Sigmoid colon (tissue), 4 donors: ENCODE measurements at regions not wholly inside any gene's neighbourhood (a gene's known extent, or its start where the extent isn't known, plus 50 kb on each side); places are given as distances from the start of the nearest gene placed in this dataset.

Source experiments
- POLR2A ChIP-seq, 2 donors: fragments of 450-650 bp; IDR thresholded peaks; one replicate each; pipeline ENCODE4 v1.6.1; 2016; ENCODE audit warnings: antibody characterized with exemption in 2 of 2, mild to moderate bottlenecking in 2 of 2, moderate library complexity in 2 of 2
- POLR2AphosphoS5 ChIP-seq, 4 donors: sonication (generic); formaldehyde crosslinking; IDR thresholded peaks; one replicate each; pipeline ENCODE4 v1.6.1; 2017; ENCODE audit warnings: antibody characterized with exemption in 4 of 4
- TF ChIP-seq, protein P1 (sequence below), 4 experiments: fragments of 450-650 bp in 3 of 4; fragments of 200-600 bp in 1 of 4; IDR thresholded peaks; one replicate each; pipeline ENCODE4 v1.5.1; 2016 to 2019; ENCODE audit warnings: antibody characterized with exemption in 4 of 4, mild to moderate bottlenecking in 3 of 4, moderate library complexity in 2 of 4

DNA sequence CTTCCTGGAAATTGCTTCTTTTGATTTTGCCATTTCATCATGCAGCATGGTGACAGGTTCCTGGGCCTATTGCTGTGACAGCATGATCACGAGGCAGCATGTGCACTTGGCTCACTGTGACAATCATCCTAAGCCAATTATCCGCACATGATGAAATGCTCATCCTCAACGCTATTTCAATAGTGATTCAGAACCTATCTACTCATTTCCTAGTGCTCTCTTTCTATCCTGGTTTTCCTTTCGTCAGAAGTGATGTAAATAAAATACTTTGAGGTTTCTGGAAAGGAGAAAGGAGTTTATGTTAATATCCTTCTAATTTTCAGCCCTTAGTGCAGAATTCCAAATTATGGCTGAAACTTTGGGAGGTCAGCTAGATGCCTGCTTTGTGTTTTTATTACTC lies 110.6 kb upstream of the ADAMTS5 start:
- TF ChIP-seq, protein P1, sequence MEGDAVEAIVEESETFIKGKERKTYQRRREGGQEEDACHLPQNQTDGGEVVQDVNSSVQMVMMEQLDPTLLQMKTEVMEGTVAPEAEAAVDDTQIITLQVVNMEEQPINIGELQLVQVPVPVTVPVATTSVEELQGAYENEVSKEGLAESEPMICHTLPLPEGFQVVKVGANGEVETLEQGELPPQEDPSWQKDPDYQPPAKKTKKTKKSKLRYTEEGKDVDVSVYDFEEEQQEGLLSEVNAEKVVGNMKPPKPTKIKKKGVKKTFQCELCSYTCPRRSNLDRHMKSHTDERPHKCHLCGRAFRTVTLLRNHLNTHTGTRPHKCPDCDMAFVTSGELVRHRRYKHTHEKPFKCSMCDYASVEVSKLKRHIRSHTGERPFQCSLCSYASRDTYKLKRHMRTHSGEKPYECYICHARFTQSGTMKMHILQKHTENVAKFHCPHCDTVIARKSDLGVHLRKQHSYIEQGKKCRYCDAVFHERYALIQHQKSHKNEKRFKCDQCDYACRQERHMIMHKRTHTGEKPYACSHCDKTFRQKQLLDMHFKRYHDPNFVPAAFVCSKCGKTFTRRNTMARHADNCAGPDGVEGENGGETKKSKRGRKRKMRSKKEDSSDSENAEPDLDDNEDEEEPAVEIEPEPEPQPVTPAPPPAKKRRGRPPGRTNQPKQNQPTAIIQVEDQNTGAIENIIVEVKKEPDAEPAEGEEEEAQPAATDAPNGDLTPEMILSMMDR (IDR thresholded peaks at IDR 0.05) = no peak
- TF ChIP-seq POLR2A (IDR thresholded peaks at IDR 0.05) = no peak
- TF ChIP-seq POLR2AphosphoS5 (IDR thresholded peaks at IDR 0.05) = no peak
